BJ (cell line): ENCODE measurements at regions not wholly inside any gene's neighbourhood (a gene's known extent, or its start where the extent isn't known, plus 50 kb on each side); places are given as distances from the start of the nearest gene placed in this dataset.

Experiments
- CTCF ChIA-PET: fragments of 350-600 bp; formaldehyde crosslinking; extraction: SDS; loops from one replicate; lab custom pipeline; 2021; ENCODE audit warnings: antibody characterized with exemption, inconsistent platforms; lab: Yijun Ruan, JAX
- POLR2A ChIA-PET: fragments of 300-600 bp; sonication (Branson Sonifier 250); formaldehyde crosslinking; extraction: SDS; loops from one replicate; lab custom pipeline; 2021; ENCODE audit warnings: antibody characterized with exemption; lab: Charles Lee
- DNase-seq: peaks from one replicate; pipeline ENCODE4 v3.0.0-alpha.2; 2011; ENCODE audit warnings: low read depth
- H3K27me3 ChIP-seq: 2 replicates; pipeline ENCODE4 v1.6.0; 2011; ENCODE audit warnings: low read length; ENCODE audit not compliant: control insufficient read depth, insufficient read depth
- H3K36me3 ChIP-seq: 2 replicates; pipeline ENCODE4 v1.5.1; 2011; ENCODE audit warnings: low read length; ENCODE audit not compliant: control insufficient read depth, insufficient read depth
- H3K4me3 ChIP-seq: 2 replicates; pipeline ENCODE4 v1.5.1; 2011; ENCODE audit warnings: low read depth, mild to moderate bottlenecking, control low read depth, low read length
- CTCF ChIP-seq: IDR thresholded peaks from 2 replicates; pipeline ENCODE4 v1.5.1; 2011; ENCODE audit warnings: low read depth, mild to moderate bottlenecking, control low read depth, inconsistent platforms, low read length, moderate library complexity; ENCODE audit not compliant: insufficient read depth

- CTCF ChIA-PET: no interaction called here
- Histone ChIP-seq H3K27me3 (no peaks in the 10 kb centered on the region), H3K4me3 (no peak overlapping the region), H3K36me3 (no peaks in the 10 kb centered on the region)
- no peak for DNase-seq
- TF ChIP-seq CTCF: no peak
- POLR2A ChIA-PET: no interaction called here
These were observed 315.4 kb upstream of the LMCD1 start for GRCh38 chr3:8186213-8186612.

GRCh38 chr3:8187996-8188395, 313.6 kb upstream of the LMCD1 start:
- Histone ChIP-seq H3K4me3 (no peak overlapping the region), H3K27me3 (no peaks in the 10 kb centered on the region), H3K36me3 (no peaks in the 10 kb centered on the region)
- TF ChIP-seq CTCF: no peak
- ChIA-PET CTCF (no interaction called here), POLR2A (no interaction called here)
- DNase-seq: no peak

DNA sequence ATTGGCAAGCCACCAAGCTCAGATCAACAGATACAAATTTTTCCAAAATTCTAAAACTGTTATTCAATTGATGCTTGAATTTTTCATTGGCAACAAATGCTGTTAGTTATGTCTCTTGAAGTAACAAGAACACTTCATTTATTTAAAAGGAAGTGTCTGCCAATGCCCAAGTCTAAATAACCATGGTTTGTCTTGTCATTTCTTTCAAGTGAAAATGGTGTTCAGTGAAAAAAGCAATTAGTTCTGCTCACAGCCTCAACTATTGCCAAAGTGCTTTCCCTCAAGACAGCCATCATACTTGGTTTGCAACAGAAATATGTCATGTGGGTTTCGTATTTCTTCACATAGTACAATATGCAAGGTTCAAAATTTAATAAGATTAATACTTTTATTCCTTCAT, 312.6 kb upstream of the LMCD1 start:
- Histone ChIP-seq H3K36me3 (no peaks in the 10 kb centered on the region), H3K4me3 (no peak overlapping the region), H3K27me3 (no peaks in the 10 kb centered on the region)
- no peak for DNase-seq
- ChIA-PET CTCF (no interaction called here), POLR2A (no interaction called here)
- no peak for TF ChIP-seq CTCF

GRCh38 chr3:8191406-8191805, 310.2 kb upstream of the LMCD1 start:
- DNase-seq: no peak
- POLR2A ChIA-PET: no interaction called here
- H3K36me3 ChIP-seq: no peaks in the 10 kb centered on the region
- TF ChIP-seq CTCF: no peak
- H3K27me3 ChIP-seq: no peaks in the 10 kb centered on the region
- no peak overlapping the region for H3K4me3 ChIP-seq
- CTCF ChIA-PET: no interaction called here

- TF ChIP-seq CTCF: no peak
- no peaks in the 10 kb centered on the region for H3K27me3 ChIP-seq
- no peak for DNase-seq
- no peaks in the 10 kb centered on the region for H3K36me3 ChIP-seq
- ChIA-PET CTCF (interaction anchor here (0.9 kb wide), 1 partner anchor 207 kb away, joined by 3 read pairs; no protein-coding TSS in a partner anchor), POLR2A (no interaction called here)
- H3K4me3 ChIP-seq: no peak overlapping the region
These were observed 304.2 kb upstream of the LMCD1 start for GRCh38 chr3:8197384-8197783.
